ENCODE measurements at regions not wholly inside any gene's neighbourhood (a gene's known extent, or its start where the extent isn't known, plus 50 kb on each side); places are given as distances from the start of the nearest gene placed in this dataset.
"Not testable (repeated sequence)": the region's sequence is repeated elsewhere in the genome, so short reads cannot be mapped to it uniquely, and the experiment has no call there.

GRCh38 chr4:112947616-112948015, 101.8 kb upstream of the ANK2 start:
- DNase-seq (ENCODE audit: low read depth) = no peak
- no peak for TF ChIP-seq CTCF (conservative IDR thresholded peaks at IDR 0.05; ENCODE audit: low read length)

GRCh38 chr4:112951362-112952312, 97.8 kb upstream of the ANK2 start:
- peak; percentile 15 for DNase-seq (ENCODE audit: low read depth)
- H3K4me3 ChIP-seq (ENCODE audit: low read length) = no peak overlapping the region
- peak; percentile 67 for TF ChIP-seq CTCF (conservative IDR thresholded peaks at IDR 0.05; ENCODE audit: low read length)

More at GRCh38 chr4:112947616-112948015, 101.8 kb upstream of the ANK2 start:
- no peak overlapping the region for H3K4me3 ChIP-seq (ENCODE audit: low read length)

GRCh38 chr4:112952313-112952700, 97.1 kb upstream of the ANK2 start:
- DNase-seq (ENCODE audit: low read depth) = no peak
- no peak for TF ChIP-seq CTCF (conservative IDR thresholded peaks at IDR 0.05; ENCODE audit: low read length)
- no peak overlapping the region for H3K4me3 ChIP-seq (ENCODE audit: low read length)

GRCh38 chr4:112953262-112953661, 96.2 kb upstream of the ANK2 start:
- no peak overlapping the region for H3K4me3 ChIP-seq (ENCODE audit: low read length)
- no peak for DNase-seq (ENCODE audit: low read depth)
- TF ChIP-seq CTCF (conservative IDR thresholded peaks at IDR 0.05; ENCODE audit: low read length) = no peak

GRCh38 chr4:112954286-112954685, 95.2 kb upstream of the ANK2 start:
- no peak overlapping the region for H3K4me3 ChIP-seq (ENCODE audit: low read length)
- DNase-seq (ENCODE audit: low read depth) = no peak
- no peak for TF ChIP-seq CTCF (conservative IDR thresholded peaks at IDR 0.05; ENCODE audit: low read length)

GRCh38 chr4:112956484-112956896, 93.0 kb upstream of the ANK2 start:
- no peak for DNase-seq (ENCODE audit: low read depth)
- TF ChIP-seq CTCF (conservative IDR thresholded peaks at IDR 0.05; ENCODE audit: low read length) = no peak
- no peak overlapping the region for H3K4me3 ChIP-seq (ENCODE audit: low read length)

- not testable (repeated sequence) for H3K4me3 ChIP-seq (ENCODE audit: low read length); DNase-seq (ENCODE audit: low read depth)
Observed at GRCh38 chr4:112957764-112958163, 91.7 kb upstream of the ANK2 start.

All from AG10803 (cell line).